H1 (cell line): ENCODE measurements at regions not wholly inside any gene's neighbourhood (a gene's known extent, or its start where the extent isn't known, plus 50 kb on each side); places are given as distances from the start of the nearest gene placed in this dataset.

Experiments used
- CTCF ChIA-PET: fragments of 300-600 bp; sonication (Branson Sonifier 250); formaldehyde crosslinking; loops from one replicate; lab custom pipeline; 2021; ENCODE audit not compliant: partially characterized antibody; lab: Charles Lee
- POLR2A ChIA-PET: fragments of 300-600 bp; sonication (Branson Sonifier 250); formaldehyde crosslinking; loops from one replicate; lab custom pipeline; 2021; ENCODE audit warnings: inconsistent platforms; ENCODE audit not compliant: partially characterized antibody; lab: Charles Lee
- DNase-seq, 2 experiments: peaks; one replicate each; pipeline versions ENCODE4 v3.0.0 to v3.0.0-alpha.2; 2010 to 2022; ENCODE audit warnings: low spot score in 2 of 2, low read depth in 1 of 2, mixed read lengths in 1 of 2
- FAIRE-seq: peaks from 2 replicates; lab custom pipeline; 2011; peaks lifted over from hg19 to GRCh38; lab: Jason Lieb, UNC
- H2AFZ ChIP-seq: 2 replicates; pipeline ENCODE4 v1.8.1; 2012; ENCODE audit warnings: low read length, inconsistent platforms
- H2AK5ac ChIP-seq: 2 replicates; pipeline ENCODE4 v1.6.1; 2013; ENCODE audit warnings: low read depth, low read length
- H2BK120ac ChIP-seq: replicated peaks from 2 replicates; pipeline ENCODE3; 2013; ENCODE audit warnings: low read depth, low read length, inconsistent platforms
- H2BK12ac ChIP-seq: 2 replicates; pipeline ENCODE4 v1.6.1; 2013; ENCODE audit warnings: low read depth, low read length
- H2BK15ac ChIP-seq: 2 replicates; pipeline ENCODE4 v1.6.1; 2013; ENCODE audit warnings: low read length
- H2BK20ac ChIP-seq: 2 replicates; pipeline ENCODE4 v1.6.1; 2013; ENCODE audit warnings: low read length
- H2BK5ac ChIP-seq: 2 replicates; pipeline ENCODE4 v1.6.1; 2013; ENCODE audit warnings: low read depth, low read length
- H3K14ac ChIP-seq: 2 replicates; pipeline ENCODE4 v1.6.1; 2013; ENCODE audit warnings: inconsistent platforms; ENCODE audit not compliant: insufficient read length
- H3K18ac ChIP-seq: 2 replicates; pipeline ENCODE4 v1.6.1; 2013; ENCODE audit warnings: low read length; ENCODE audit errors: extremely low read depth
- H3K23ac ChIP-seq: 2 replicates; pipeline ENCODE4 v1.6.1; 2013; ENCODE audit warnings: inconsistent platforms; ENCODE audit not compliant: insufficient read length
- H3K23me2 ChIP-seq: 2 replicates; pipeline ENCODE4 v1.6.1; 2013; ENCODE audit warnings: low read depth, low read length
- H3K27ac ChIP-seq: 2 replicates; pipeline ENCODE4 v1.6.1; 2011; ENCODE audit warnings: low read depth, low read length, inconsistent platforms
- H3K27me3 ChIP-seq, 4 experiments: replicated peaks in 1 of 4; 1 replicate in 1 of 4; 2 replicates in 3 of 4; pipeline versions ENCODE4 v1.6.1 to v1.8.1; 2011 to 2013; ENCODE audit warnings: low read length in 3 of 4, mild to moderate bottlenecking in 3 of 4, inconsistent platforms in 2 of 4, mixed read lengths in 2 of 4, moderate library complexity in 1 of 4; ENCODE audit not compliant: control insufficient read depth in 3 of 4, insufficient read depth in 3 of 4; ENCODE audit errors: extremely low read depth in 1 of 4
- H3K36me3 ChIP-seq, 4 experiments: 2 replicates each; pipeline versions ENCODE4 v1.6.1 to v1.8.1; 2011 to 2013; ENCODE audit warnings: mild to moderate bottlenecking in 4 of 4, low read length in 3 of 4, moderate library complexity in 2 of 4, control low read depth in 1 of 4, inconsistent platforms in 1 of 4; ENCODE audit not compliant: insufficient read depth in 4 of 4, control insufficient read depth in 2 of 4
- H3K4ac ChIP-seq: replicated peaks from 2 replicates; pipeline ENCODE3; 2013; ENCODE audit warnings: low read length, low read depth, mixed read lengths, inconsistent platforms; ENCODE audit not compliant: insufficient read length
- H3K4me1 ChIP-seq, 4 experiments: replicated peaks in 1 of 4; 1 replicate in 1 of 4; 2 replicates in 3 of 4; pipeline versions ENCODE4 v1.6.1 to v1.8.1; 2011 to 2013; ENCODE audit warnings: low read length in 3 of 4, inconsistent platforms in 2 of 4, mixed read lengths in 1 of 4; ENCODE audit not compliant: insufficient read depth in 4 of 4, control insufficient read depth in 3 of 4
- H3K4me2 ChIP-seq, 2 experiments: 2 replicates each; pipeline versions ENCODE4 v1.6.1 to v1.8.1; 2011 to 2013; ENCODE audit warnings: low read depth in 2 of 2, low read length in 2 of 2, control low read depth in 1 of 2, inconsistent platforms in 1 of 2, mild to moderate bottlenecking in 1 of 2; ENCODE audit not compliant: insufficient read depth in 1 of 2
- H3K4me3 ChIP-seq, 4 experiments: fragments of 200-600, 300-600 bp in 1 of 4; sonication (generic), shearing (Covaris generic), sonication (Bioruptor Twin) in 1 of 4; 2 replicates each; pipeline versions ENCODE4 v1.5.1 to v1.8.1; 2011 to 2016; ENCODE audit warnings: low read length in 4 of 4, low read depth in 3 of 4, control low read depth in 2 of 4, inconsistent platforms in 2 of 4, mild to moderate bottlenecking in 2 of 4, mixed read lengths in 1 of 4, moderate library complexity in 1 of 4; ENCODE audit not compliant: insufficient read depth in 2 of 4; ENCODE audit errors: extremely low read depth in 1 of 4
- H3K56ac ChIP-seq: replicated peaks from 2 replicates; pipeline ENCODE3; 2013; ENCODE audit warnings: low read depth, mild to moderate bottlenecking, mixed read lengths, low read length, inconsistent platforms; ENCODE audit not compliant: insufficient read length
- H3K79me1 ChIP-seq: 2 replicates; pipeline ENCODE4 v1.6.1; 2013; ENCODE audit warnings: low read depth, low read length, control low read depth
- H3K79me2 ChIP-seq, 2 experiments: 2 replicates each; pipeline versions ENCODE4 v1.6.1 to v1.8.1; 2012 to 2013; ENCODE audit warnings: low read length in 2 of 2, mild to moderate bottlenecking in 2 of 2, inconsistent platforms in 1 of 2; ENCODE audit not compliant: insufficient read depth in 2 of 2, control insufficient read depth in 1 of 2
- H3K9ac ChIP-seq, 4 experiments: replicated peaks in 1 of 4; 1 replicate in 1 of 4; 2 replicates in 3 of 4; pipeline versions ENCODE4 v1.6.1 to v1.8.1; 2011 to 2013; ENCODE audit warnings: low read depth in 3 of 4, low read length in 3 of 4, control low read depth in 2 of 4, mild to moderate bottlenecking in 2 of 4, moderate library complexity in 2 of 4, inconsistent platforms in 1 of 4; ENCODE audit errors: extremely low read depth in 1 of 4
- H3K9me3 ChIP-seq, 2 experiments: 2 replicates each; pipeline versions ENCODE4 v1.6.1 to v1.8.1; 2012 to 2013; ENCODE audit warnings: mild to moderate bottlenecking in 2 of 2, moderate library complexity in 2 of 2, control low read depth in 1 of 2, inconsistent platforms in 1 of 2, low read depth in 1 of 2, low read length in 1 of 2, mixed read lengths in 1 of 2; ENCODE audit not compliant: insufficient read depth in 2 of 2
- H4K20me1 ChIP-seq, 2 experiments: replicated peaks in 1 of 2; 2 replicates each; pipeline versions ENCODE3 to v1.8.1; 2011 to 2013; ENCODE audit warnings: inconsistent platforms in 2 of 2, low read length in 2 of 2, mild to moderate bottlenecking in 1 of 2; ENCODE audit not compliant: insufficient read depth in 2 of 2, control insufficient read depth in 1 of 2
- H4K5ac ChIP-seq: 2 replicates; pipeline ENCODE4 v1.6.1; 2013; ENCODE audit warnings: low read length, low read depth, mixed read lengths, inconsistent platforms; ENCODE audit not compliant: insufficient read length
- H4K8ac ChIP-seq: 2 replicates; pipeline ENCODE4 v1.8.0; 2013; ENCODE audit warnings: mild to moderate bottlenecking, moderate library complexity, low read length, inconsistent platforms; ENCODE audit not compliant: insufficient read depth; ENCODE audit errors: extremely low read depth
- H4K91ac ChIP-seq: replicated peaks from 2 replicates; pipeline ENCODE3; 2013; ENCODE audit warnings: low read length, mixed read lengths, inconsistent platforms; ENCODE audit not compliant: insufficient read length
- FOSL1 ChIP-seq: IDR thresholded peaks from 2 replicates; pipeline ENCODE4 v1.6.1; 2011; ENCODE audit warnings: mild to moderate bottlenecking, low read depth, low read length, moderate library complexity; ENCODE audit not compliant: insufficient read depth
- KDM1A ChIP-seq: fragments of 200-600, 300-600 bp; sonication (generic); IDR thresholded peaks from 2 replicates; pipeline ENCODE4 v1.7.1; 2016; ENCODE audit warnings: mild to moderate bottlenecking, low read length, borderline replicate concordance
- TBP ChIP-seq: IDR thresholded peaks from 2 replicates; pipeline ENCODE4 v1.6.1; 2011; ENCODE audit warnings: low read depth, low read length, improper control_type of control experiment
- ZNF274 ChIP-seq: IDR thresholded peaks from 2 replicates; pipeline ENCODE4 v1.7.0; 2012; ENCODE audit warnings: low read length, borderline replicate concordance; ENCODE audit errors: extremely low read depth
- WGBS, 2 experiments: shearing (Covaris generic) in 1 of 2; methylation state at CpG; one replicate each; pipeline versions ENCODE4 v1.1.6 to v1.1.7; 2013 to 2015; ENCODE audit warnings: low lambda C conversion rate in 2 of 2, mixed read lengths in 2 of 2, inconsistent platforms in 1 of 2, low coverage in 1 of 2, missing lambda C conversion rate in 1 of 2; ENCODE audit not compliant: insufficient replicate concordance in 2 of 2, insufficient coverage in 1 of 2, insufficient read length in 1 of 2; ENCODE audit errors: extremely low coverage in 1 of 2, missing lambda C conversion rate in 1 of 2; 5-methylcytosine and 5-hydroxymethylcytosine counted together

GRCh38 chr4:20026456-20026855 is 225.2 kb upstream of the SLIT2 start:
- Histone ChIP-seq H4K91ac (no peak overlapping the region), H3K9me3 (peaks cover 3% of the 10 kb centered on the region in 2 experiments; a peak in 1 of 4 replicates), H3K56ac (no peak overlapping the region), H2AK5ac (no peak overlapping the region), H3K14ac (no peak overlapping the region), H3K9ac (no peak overlapping the region), H3K4me2 (no peak overlapping the region), H2BK5ac (no peak overlapping the region), H2BK15ac (no peak overlapping the region), H3K79me1 (no peaks in the 10 kb centered on the region), H3K27me3 (no peaks in the 10 kb centered on the region), H4K5ac (no peak overlapping the region), H3K4me1 (no peaks in the 10 kb centered on the region), H2BK20ac (no peak overlapping the region), H4K20me1 (no peaks in the 10 kb centered on the region), H2BK12ac (no peak overlapping the region), H3K27ac (no peak overlapping the region), H3K79me2 (no peaks in the 10 kb centered on the region), H3K4ac (no peak overlapping the region), H3K23ac (no peak overlapping the region), H3K36me3 (no peaks in the 10 kb centered on the region; a peak in 1 of 8 replicates), H4K8ac (no peak overlapping the region), H2BK120ac (no peak overlapping the region), H2AFZ (no peak overlapping the region), H3K23me2 (no peaks in the 10 kb centered on the region), H3K4me3 (no peak overlapping the region), H3K18ac (no peak overlapping the region)
- no peak for DNase-seq
- POLR2A ChIA-PET = no interaction called here
- CTCF ChIA-PET = no interaction called here
- TF ChIP-seq FOSL1 = no peak
- TF ChIP-seq TBP = no peak
- no peak for TF ChIP-seq KDM1A
- no peak for TF ChIP-seq ZNF274
- WGBS, 2 experiments = 90% methylated on average over 2 of the region's 2 CpGs; no CpG with 5 or more reads in 1 of the 2 experiments
- FAIRE-seq = no peak
